ENCODE measurements at regions not wholly inside any gene's neighbourhood (a gene's known extent, or its start where the extent isn't known, plus 50 kb on each side); places are given as distances from the start of the nearest gene placed in this dataset.

GRCh38 chr1:239792157-239792556 lies 299.5 kb upstream of the FMN2 start:
- no peak overlapping the region for H3K4me3 Mint-ChIP-seq
- peaks cover 12% of the 10 kb centered on the region for H3K4me1 Mint-ChIP-seq
- CTCF ChIA-PET = no interaction called here
- H3K9me3 Mint-ChIP-seq = peaks cover 17% of the 10 kb centered on the region
- ATAC-seq (no peak), DNase-seq (ENCODE audit: low spot score) (no peak)
- POLR2A ChIA-PET = no interaction called here
- H3K36me3 Mint-ChIP-seq = peaks cover 6% of the 10 kb centered on the region; the same call in 1 of the 2 replicates
- no peak overlapping the region for H3K27ac Mint-ChIP-seq
- TF ChIP-seq, protein P1, sequence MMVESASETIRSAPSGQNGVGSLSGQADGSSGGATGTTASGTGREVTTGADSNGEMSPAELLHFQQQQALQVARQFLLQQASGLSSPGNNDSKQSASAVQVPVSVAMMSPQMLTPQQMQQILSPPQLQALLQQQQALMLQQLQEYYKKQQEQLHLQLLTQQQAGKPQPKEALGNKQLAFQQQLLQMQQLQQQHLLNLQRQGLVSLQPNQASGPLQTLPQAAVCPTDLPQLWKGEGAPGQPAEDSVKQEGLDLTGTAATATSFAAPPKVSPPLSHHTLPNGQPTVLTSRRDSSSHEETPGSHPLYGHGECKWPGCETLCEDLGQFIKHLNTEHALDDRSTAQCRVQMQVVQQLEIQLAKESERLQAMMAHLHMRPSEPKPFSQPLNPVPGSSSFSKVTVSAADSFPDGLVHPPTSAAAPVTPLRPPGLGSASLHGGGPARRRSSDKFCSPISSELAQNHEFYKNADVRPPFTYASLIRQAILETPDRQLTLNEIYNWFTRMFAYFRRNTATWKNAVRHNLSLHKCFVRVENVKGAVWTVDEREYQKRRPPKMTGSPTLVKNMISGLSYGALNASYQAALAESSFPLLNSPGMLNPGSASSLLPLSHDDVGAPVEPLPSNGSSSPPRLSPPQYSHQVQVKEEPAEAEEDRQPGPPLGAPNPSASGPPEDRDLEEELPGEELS (CRISPR knock-in tag; IDR thresholded peaks at IDR 0.05) = no peak
- TF ChIP-seq FOXP1 (CRISPR knock-in tag; IDR thresholded peaks at IDR 0.05; ENCODE audit: borderline replicate concordance) (no peak), IRF2 (CRISPR knock-in tag; IDR thresholded peaks at IDR 0.05; ENCODE audit: borderline replicate concordance, low read depth) (no peak), GTF2I (CRISPR knock-in tag; conservative IDR thresholded peaks at IDR 0.05) (no peak), MYBL2 (CRISPR knock-in tag; IDR thresholded peaks at IDR 0.05) (no peak), RORB (CRISPR knock-in tag; IDR thresholded peaks at IDR 0.05) (no peak), HMGXB4 (CRISPR knock-in tag; IDR thresholded peaks at IDR 0.05) (no peak), NFYB (CRISPR knock-in tag; conservative IDR thresholded peaks at IDR 0.05; ENCODE audit: low read depth) (no peak), ZSCAN18 (CRISPR knock-in tag; IDR thresholded peaks at IDR 0.05) (no peak), ZNF219 (CRISPR knock-in tag; IDR thresholded peaks at IDR 0.05; ENCODE audit: borderline replicate concordance) (no peak), ZNF396 (CRISPR knock-in tag; IDR thresholded peaks at IDR 0.05; ENCODE audit: borderline replicate concordance) (no peak), ATF6 (CRISPR knock-in tag; IDR thresholded peaks at IDR 0.05) (no peak), E2F5 (CRISPR knock-in tag; IDR thresholded peaks at IDR 0.05) (no peak), ZNF416 (CRISPR knock-in tag; IDR thresholded peaks at IDR 0.05) (no peak), ZNF671 (CRISPR knock-in tag; IDR thresholded peaks at IDR 0.05) (no peak), TEAD1 (CRISPR knock-in tag; IDR thresholded peaks at IDR 0.05) (no peak)
- TF ChIP-seq, protein P2, sequence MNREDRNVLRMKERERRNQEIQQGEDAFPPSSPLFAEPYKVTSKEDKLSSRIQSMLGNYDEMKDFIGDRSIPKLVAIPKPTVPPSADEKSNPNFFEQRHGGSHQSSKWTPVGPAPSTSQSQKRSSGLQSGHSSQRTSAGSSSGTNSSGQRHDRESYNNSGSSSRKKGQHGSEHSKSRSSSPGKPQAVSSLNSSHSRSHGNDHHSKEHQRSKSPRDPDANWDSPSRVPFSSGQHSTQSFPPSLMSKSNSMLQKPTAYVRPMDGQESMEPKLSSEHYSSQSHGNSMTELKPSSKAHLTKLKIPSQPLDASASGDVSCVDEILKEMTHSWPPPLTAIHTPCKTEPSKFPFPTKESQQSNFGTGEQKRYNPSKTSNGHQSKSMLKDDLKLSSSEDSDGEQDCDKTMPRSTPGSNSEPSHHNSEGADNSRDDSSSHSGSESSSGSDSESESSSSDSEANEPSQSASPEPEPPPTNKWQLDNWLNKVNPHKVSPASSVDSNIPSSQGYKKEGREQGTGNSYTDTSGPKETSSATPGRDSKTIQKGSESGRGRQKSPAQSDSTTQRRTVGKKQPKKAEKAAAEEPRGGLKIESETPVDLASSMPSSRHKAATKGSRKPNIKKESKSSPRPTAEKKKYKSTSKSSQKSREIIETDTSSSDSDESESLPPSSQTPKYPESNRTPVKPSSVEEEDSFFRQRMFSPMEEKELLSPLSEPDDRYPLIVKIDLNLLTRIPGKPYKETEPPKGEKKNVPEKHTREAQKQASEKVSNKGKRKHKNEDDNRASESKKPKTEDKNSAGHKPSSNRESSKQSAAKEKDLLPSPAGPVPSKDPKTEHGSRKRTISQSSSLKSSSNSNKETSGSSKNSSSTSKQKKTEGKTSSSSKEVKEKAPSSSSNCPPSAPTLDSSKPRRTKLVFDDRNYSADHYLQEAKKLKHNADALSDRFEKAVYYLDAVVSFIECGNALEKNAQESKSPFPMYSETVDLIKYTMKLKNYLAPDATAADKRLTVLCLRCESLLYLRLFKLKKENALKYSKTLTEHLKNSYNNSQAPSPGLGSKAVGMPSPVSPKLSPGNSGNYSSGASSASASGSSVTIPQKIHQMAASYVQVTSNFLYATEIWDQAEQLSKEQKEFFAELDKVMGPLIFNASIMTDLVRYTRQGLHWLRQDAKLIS (CRISPR knock-in tag; IDR thresholded peaks at IDR 0.05; ENCODE audit: borderline replicate concordance) = no peak
- TF ChIP-seq, protein P3, sequence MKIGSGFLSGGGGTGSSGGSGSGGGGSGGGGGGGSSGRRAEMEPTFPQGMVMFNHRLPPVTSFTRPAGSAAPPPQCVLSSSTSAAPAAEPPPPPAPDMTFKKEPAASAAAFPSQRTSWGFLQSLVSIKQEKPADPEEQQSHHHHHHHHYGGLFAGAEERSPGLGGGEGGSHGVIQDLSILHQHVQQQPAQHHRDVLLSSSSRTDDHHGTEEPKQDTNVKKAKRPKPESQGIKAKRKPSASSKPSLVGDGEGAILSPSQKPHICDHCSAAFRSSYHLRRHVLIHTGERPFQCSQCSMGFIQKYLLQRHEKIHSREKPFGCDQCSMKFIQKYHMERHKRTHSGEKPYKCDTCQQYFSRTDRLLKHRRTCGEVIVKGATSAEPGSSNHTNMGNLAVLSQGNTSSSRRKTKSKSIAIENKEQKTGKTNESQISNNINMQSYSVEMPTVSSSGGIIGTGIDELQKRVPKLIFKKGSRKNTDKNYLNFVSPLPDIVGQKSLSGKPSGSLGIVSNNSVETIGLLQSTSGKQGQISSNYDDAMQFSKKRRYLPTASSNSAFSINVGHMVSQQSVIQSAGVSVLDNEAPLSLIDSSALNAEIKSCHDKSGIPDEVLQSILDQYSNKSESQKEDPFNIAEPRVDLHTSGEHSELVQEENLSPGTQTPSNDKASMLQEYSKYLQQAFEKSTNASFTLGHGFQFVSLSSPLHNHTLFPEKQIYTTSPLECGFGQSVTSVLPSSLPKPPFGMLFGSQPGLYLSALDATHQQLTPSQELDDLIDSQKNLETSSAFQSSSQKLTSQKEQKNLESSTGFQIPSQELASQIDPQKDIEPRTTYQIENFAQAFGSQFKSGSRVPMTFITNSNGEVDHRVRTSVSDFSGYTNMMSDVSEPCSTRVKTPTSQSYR (CRISPR knock-in tag; IDR thresholded peaks at IDR 0.05) = no peak
- TF ChIP-seq, protein P4, sequence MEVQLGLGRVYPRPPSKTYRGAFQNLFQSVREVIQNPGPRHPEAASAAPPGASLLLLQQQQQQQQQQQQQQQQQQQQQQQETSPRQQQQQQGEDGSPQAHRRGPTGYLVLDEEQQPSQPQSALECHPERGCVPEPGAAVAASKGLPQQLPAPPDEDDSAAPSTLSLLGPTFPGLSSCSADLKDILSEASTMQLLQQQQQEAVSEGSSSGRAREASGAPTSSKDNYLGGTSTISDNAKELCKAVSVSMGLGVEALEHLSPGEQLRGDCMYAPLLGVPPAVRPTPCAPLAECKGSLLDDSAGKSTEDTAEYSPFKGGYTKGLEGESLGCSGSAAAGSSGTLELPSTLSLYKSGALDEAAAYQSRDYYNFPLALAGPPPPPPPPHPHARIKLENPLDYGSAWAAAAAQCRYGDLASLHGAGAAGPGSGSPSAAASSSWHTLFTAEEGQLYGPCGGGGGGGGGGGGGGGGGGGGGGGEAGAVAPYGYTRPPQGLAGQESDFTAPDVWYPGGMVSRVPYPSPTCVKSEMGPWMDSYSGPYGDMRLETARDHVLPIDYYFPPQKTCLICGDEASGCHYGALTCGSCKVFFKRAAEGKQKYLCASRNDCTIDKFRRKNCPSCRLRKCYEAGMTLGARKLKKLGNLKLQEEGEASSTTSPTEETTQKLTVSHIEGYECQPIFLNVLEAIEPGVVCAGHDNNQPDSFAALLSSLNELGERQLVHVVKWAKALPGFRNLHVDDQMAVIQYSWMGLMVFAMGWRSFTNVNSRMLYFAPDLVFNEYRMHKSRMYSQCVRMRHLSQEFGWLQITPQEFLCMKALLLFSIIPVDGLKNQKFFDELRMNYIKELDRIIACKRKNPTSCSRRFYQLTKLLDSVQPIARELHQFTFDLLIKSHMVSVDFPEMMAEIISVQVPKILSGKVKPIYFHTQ (CRISPR knock-in tag; IDR thresholded peaks at IDR 0.05) = no peak
- TF ChIP-seq, protein P5, sequence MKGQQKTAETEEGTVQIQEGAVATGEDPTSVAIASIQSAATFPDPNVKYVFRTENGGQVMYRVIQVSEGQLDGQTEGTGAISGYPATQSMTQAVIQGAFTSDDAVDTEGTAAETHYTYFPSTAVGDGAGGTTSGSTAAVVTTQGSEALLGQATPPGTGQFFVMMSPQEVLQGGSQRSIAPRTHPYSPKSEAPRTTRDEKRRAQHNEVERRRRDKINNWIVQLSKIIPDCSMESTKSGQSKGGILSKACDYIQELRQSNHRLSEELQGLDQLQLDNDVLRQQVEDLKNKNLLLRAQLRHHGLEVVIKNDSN (CRISPR knock-in tag; IDR thresholded peaks at IDR 0.05) = no peak
- no peaks in the 10 kb centered on the region for H3K27me3 Mint-ChIP-seq (ENCODE audit: low read depth)

Measured in WTC11 (cell line).